GM18861 (cell line): ENCODE measurements at regions not wholly inside any gene's neighbourhood (a gene's known extent, or its start where the extent isn't known, plus 50 kb on each side); places are given as distances from the start of the nearest gene placed in this dataset.

ENCODE experiments used
- ATAC-seq: cut with Tn5 transposase; IDR thresholded peaks from one replicate; pipeline ENCODE4 v1.9.1; 2021; ENCODE audit not compliant: unreplicated experiment

DNA sequence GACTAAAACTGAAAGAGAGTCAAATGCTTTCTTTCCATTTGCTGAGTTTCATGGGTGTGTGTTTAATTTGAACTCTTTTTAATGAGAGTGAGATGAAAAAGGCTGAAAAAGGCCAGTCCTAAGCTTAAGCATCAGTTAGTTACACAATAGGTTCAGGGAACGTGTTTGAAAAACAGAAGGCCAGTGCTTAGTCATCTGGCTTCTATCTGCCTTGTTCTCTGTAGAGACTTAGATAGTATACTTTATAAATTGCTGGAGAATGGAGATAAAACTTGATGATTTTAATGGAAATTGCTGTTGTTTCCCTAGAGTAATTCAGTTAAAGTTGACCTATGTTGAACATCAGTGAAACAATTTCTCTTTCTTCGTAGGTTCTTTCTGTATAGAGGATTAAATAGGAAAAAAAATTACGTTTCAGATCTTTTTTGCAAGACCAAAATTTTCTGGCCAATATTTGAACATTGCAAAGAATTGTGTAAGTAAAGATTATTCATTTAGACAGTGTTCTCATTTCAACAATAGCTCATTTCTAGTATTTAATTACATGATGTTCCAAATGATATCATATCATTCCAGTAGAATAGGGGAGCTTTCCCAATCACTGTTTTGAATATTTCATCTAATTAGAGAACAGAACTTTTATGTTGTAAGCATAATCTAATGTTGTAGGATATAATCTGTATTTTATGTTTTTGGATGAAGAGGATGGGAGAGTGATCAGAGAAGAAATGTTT, 1088.8 kb downstream of the ADGRL3 start:
- no peak for ATAC-seq

GRCh38 chr4:62285026-62285425, 1084.9 kb downstream of the ADGRL3 start:
- ATAC-seq = no peak

DNA sequence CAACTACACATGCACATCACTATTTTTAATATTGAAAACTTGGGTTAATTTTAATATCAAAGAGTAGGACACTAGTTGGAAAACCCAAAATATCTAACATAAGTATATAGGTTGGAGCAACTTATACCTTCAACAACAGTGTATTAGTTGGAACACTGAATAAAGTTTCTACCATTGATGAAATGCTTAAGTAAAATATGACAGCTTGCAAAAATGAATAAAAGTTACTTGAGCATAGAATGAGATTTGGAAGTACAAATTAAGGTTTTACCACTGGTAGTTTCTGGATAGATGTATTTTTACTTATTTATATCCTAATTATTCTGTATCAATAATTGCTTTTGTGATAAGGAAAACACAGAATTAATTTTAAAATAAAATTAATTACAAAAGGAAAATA, 1079.6 kb downstream of the ADGRL3 start:
- no peak for ATAC-seq

- ATAC-seq = no peak
These were observed 1075.3 kb downstream of the ADGRL3 start for GRCh38 chr4:62275470-62275869.

- ATAC-seq = no peak
These were observed 1074.7 kb downstream of the ADGRL3 start for GRCh38 chr4:62274782-62275181.

- no peak for ATAC-seq
These were observed 1071.0 kb downstream of the ADGRL3 start for GRCh38 chr4:62271107-62271506.

- ATAC-seq = no peak
These were observed 1069.8 kb downstream of the ADGRL3 start for GRCh38 chr4:62269918-62270317.

DNA sequence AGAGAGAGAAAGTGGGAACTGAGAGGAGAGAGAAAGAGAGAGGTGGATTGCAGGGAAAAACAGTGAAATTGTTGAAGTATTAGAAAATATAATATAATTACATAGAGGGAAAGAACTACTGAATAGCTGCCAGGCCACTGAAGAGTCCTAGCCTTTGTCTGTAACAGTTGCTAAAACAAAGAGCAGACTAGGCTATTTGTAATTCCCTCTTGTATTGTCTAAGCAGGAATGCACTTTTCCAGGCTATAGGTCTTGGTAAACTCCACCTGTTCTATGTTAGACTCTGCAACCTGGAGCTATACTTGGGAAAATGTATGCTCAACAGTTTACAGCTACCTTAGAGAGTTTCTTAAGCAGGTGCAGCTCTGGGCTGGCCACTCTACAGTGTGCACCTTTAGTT, 1063.3 kb downstream of the ADGRL3 start:
- ATAC-seq = no peak

DNA sequence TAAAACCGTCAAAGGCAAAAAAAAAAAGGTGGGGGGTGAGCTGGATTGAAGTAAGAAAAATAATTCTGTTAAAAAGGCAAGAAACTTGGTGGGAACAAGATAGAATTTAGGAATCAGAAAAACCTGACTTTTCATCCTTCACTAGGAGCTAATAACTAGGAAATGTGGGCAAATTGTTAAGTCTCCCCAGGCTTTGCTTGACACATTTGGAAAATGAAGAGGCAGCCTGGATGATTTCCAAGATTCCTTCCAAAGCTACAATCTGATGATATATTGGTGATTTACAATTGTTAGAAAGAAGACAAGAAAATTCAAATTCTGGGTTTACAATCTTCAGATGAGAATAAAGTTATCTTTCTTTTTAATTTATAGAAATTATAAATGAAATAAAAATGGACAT, 1062.5 kb downstream of the ADGRL3 start:
- no peak for ATAC-seq

DNA sequence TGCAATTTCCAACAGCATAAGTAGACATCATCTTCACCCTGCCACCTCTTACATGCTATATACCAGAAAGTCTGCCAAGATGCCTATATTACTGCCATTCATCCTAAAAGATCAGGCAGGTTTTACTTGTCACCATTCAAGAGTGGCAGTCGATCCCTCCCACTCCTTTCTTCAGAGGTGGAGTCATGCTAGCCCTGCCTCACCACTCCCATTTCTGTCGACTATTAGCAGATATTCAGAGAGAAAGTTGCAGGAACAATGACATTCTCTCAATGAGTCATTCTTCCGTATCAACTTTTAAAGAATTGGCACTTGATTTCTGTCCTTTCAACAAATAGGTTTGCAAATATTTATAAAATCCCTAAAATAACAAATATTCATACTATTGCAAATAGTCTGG, 1060.1 kb downstream of the ADGRL3 start:
- no peak for ATAC-seq

GRCh38 chr4:62256479-62256878, 1056.4 kb downstream of the ADGRL3 start:
- ATAC-seq = no peak

GRCh38 chr4:62252728-62253127, 1052.6 kb downstream of the ADGRL3 start:
- ATAC-seq = no peak

- ATAC-seq = no peak
These were observed 1050.0 kb downstream of the ADGRL3 start for GRCh38 chr4:62250100-62250499.

GRCh38 chr4:62243895-62244294, 1043.8 kb downstream of the ADGRL3 start:
- no peak for ATAC-seq

DNA sequence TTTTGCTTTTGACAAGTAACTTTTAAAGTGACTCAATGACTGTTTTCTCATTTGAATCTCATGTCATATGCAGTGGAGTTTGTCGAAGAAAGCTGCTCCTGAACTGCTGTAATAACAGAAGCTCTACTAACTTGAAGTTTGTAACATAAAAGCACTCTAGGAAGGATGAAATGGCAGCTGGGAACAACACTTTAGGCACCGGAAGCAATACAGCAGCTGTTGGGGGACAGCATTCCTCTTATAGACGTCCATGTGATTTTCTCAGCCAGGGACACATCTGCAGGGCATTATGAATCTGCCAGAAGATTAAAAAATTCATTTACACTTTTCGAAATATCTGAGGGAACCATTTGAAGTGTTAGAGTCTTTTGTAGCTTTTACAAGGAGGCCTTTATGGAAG, 1035.8 kb downstream of the ADGRL3 start:
- ATAC-seq = no peak

DNA sequence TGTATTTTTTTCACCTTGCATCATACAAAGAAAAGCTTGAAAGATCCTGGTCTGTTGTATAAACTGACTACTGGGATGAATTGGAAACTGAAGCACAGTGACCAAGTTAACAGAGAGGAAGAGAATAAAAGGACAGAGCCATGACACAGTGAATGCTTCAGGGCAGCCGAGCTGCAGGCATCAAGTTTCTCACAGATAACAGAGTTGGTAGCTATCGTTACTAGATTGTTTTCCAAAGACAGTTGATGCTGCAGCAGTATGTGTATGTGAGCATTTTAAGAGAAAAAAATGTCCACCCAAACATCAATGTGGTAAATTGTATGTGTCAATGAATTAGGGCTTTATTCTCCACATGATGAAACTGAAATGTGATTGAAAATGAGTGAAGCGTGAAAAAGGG, 1032.7 kb downstream of the ADGRL3 start:
- no peak for ATAC-seq

DNA sequence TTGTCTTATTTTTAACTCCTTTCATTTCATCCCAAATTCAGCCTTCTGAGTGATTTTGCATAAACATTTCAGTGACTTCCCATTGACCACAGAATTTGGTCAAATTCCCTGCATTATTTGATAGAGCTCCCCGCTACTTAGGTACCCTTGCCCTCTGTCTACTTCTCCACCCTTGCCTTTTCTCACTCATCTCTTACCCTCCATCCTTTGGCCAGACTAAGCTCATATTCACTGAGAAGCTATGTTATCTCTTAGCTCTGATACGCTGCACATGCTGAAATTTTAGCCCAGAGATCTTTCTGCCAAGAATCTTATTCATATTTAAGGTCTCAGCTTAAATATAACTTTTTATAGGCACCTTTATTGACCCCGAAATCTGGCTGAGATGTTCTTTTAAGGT, 1031.9 kb downstream of the ADGRL3 start:
- no peak for ATAC-seq

- ATAC-seq = no peak
These were observed 1026.0 kb downstream of the ADGRL3 start for GRCh38 chr4:62226082-62226481.

GRCh38 chr4:62222121-62222520, 1022.0 kb downstream of the ADGRL3 start:
- ATAC-seq = no peak

DNA sequence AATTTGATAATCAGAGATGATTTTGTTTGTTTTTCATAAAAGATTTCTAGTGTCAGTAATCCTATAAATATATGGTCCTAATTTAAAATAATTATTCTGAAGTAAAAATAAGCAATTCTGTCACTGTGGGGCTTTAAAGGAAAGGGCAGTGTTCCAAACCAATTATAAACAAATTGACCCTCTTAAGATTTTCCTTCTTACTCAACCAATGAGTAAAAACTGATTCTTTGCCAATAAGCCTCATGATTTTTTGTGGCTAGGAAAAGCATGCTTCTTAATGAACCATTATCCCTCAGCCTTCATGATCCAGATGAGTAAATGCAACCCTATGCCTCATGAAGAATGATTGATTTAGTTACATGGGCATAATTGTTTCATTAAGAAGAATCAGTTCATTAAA, 1010.4 kb downstream of the ADGRL3 start:
- no peak for ATAC-seq

DNA sequence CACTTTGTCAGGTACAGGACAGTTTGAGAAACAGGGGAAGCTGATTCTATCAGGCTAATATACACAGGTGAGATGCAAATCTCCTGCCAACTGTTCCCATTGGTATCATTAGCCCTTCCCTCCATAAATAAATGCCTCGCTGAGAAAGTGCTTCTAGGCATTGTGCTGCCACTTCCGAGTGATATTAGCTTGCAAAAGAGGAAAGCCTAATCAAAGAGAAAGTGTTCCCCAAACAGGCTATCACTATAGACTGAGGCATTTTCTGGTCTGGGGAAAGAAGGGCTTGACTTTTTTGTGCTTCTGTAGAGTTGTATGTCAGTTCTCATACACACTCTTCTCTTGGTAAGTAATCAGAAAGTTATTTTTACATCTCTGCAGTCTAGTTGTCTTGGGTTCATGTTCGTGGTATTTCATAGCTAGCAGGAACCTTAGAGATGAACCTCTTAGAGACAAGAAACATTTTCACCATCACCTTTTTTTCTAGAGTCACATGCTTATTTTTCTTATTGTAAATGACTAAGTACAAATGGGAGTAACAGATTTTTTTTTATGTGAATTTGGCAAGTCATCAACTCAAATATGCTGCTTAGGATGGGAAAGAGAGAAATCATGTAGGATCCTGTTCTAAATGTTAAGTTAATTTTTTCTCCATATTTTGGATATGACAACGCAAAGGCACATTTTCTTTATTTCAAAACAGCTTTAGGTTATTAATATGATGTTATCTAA, 1009.8 kb downstream of the ADGRL3 start:
- ATAC-seq = no peak

DNA sequence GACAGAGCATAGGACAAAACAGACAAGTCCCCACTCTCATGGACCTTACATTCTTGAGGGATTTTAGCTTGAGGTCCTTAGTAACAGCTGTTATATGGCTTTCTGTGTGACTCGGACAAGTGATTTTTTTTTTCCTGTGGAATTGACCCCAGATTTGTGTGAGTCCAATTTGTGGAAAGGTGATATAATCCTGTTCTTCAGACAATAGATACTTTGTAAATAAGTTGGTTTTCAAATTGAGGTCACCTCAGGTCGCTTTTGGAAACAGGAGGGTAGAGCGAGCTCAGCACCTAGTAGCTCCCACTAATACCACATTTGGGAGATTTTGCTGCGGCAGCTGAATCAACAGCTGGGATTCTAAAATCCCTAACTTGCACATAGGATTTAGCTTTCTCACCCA, 1008.8 kb downstream of the ADGRL3 start:
- no peak for ATAC-seq

DNA sequence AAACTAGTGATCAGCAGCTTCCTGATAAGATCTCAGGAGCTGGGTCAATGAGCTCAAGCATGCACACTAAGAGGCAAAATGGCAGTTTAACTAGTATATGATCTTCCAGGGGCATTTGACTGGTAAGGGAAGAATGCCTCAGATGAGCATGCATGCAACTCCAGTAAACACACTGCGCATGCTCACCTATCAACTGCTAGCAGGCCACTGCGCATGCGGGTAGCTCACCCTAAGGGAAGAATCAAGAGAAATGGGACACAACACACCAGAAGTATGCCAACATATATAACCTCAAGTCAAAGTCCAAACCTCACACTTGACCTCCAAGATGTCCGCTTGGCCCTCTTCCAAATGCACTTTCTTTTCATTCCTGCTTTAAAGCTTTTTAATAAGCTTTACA, 1004.0 kb downstream of the ADGRL3 start:
- no peak for ATAC-seq
